GM23338 (cell line): ENCODE measurements at regions not wholly inside any gene's neighbourhood (a gene's known extent, or its start where the extent isn't known, plus 50 kb on each side); places are given as distances from the start of the nearest gene placed in this dataset.

Experiments
- ATAC-seq: fragments of 200-7000 bp; cut with Tn5 transposase; 3 replicates; pipeline ENCODE4 v1.9.1; 2020
- DNase-seq: peaks from one replicate; pipeline ENCODE4 v3.0.0-alpha.2; 2015; ENCODE audit warnings: low spot score
- H2AFZ ChIP-seq: fragments of 200-600 bp; sonication (generic); 2 replicates; pipeline ENCODE4 v1.8.0; 2016; ENCODE audit warnings: antibody characterized with exemption, mild to moderate bottlenecking, moderate library complexity
- H3F3A ChIP-seq: fragments of 200-600 bp; sonication (generic); replicated peaks from 2 replicates; pipeline ENCODE4 v1.8.0; 2017; ENCODE audit warnings: antibody characterized with exemption, mixed run types, low read depth
- H3K27ac ChIP-seq: fragments of 200-600 bp; sonication (generic); 2 replicates; pipeline ENCODE4 v1.6.1; 2016; ENCODE audit warnings: low read depth
- H3K27me3 ChIP-seq: fragments of 200-600 bp; sonication (generic); 2 replicates; pipeline ENCODE4 v1.8.0; 2016; ENCODE audit warnings: mild to moderate bottlenecking, mixed run types, moderate library complexity; ENCODE audit not compliant: insufficient read depth
- H3K36me3 ChIP-seq: fragments of 200-600 bp; sonication (generic); 2 replicates; pipeline ENCODE4 v1.8.0; 2016; ENCODE audit warnings: mild to moderate bottlenecking; ENCODE audit not compliant: insufficient read depth
- H3K4me1 ChIP-seq: fragments of 200-600 bp; sonication (generic); 2 replicates; pipeline ENCODE4 v1.8.0; 2016; ENCODE audit warnings: mild to moderate bottlenecking, moderate library complexity; ENCODE audit not compliant: insufficient read depth
- H3K4me2 ChIP-seq: fragments of 200-600 bp; sonication (generic); 2 replicates; pipeline ENCODE4 v1.7.1; 2017; ENCODE audit warnings: mixed run types
- H3K4me3 ChIP-seq: fragments of 200-600 bp; sonication (generic); 2 replicates; pipeline ENCODE4 v1.6.1; 2016; ENCODE audit warnings: mixed run types
- H3K79me2 ChIP-seq: fragments of 200-600 bp; sonication (generic); replicated peaks from 2 replicates; pipeline ENCODE4 v1.8.0; 2017; ENCODE audit warnings: mild to moderate bottlenecking; ENCODE audit not compliant: insufficient read depth
- H3K9me2 ChIP-seq: fragments of 200-600 bp; sonication (generic); 2 replicates; pipeline ENCODE4 v1.8.0; 2017; ENCODE audit not compliant: insufficient read depth
- H4K20me1 ChIP-seq: fragments of 200-600 bp; sonication (generic); replicated peaks from 2 replicates; pipeline ENCODE4 v1.8.0; 2017; ENCODE audit warnings: mild to moderate bottlenecking; ENCODE audit not compliant: insufficient read depth
- H3K27ac Mint-ChIP-seq: 2 replicates; pipeline ENCODE4 v1.8.0; 2020; ENCODE audit warnings: inconsistent platforms, mild to moderate bottlenecking, moderate library complexity, mixed read lengths
- H3K27me3 Mint-ChIP-seq: 3 replicates; pipeline ENCODE4 v1.8.0; 2022; ENCODE audit warnings: low read depth, mild to moderate bottlenecking, moderate library complexity, mixed read lengths, inconsistent platforms; ENCODE audit not compliant: insufficient read depth, poor library complexity
- H3K36me3 Mint-ChIP-seq: 3 replicates; pipeline ENCODE4 v1.8.0; 2021; ENCODE audit warnings: low read depth, mild to moderate bottlenecking, inconsistent platforms, moderate library complexity, mixed read lengths
- H3K4me1 Mint-ChIP-seq: 3 replicates; pipeline ENCODE4 v1.8.0; 2020; ENCODE audit warnings: mild to moderate bottlenecking, inconsistent platforms, mixed read lengths
- H3K4me3 Mint-ChIP-seq: 3 replicates; pipeline ENCODE4 v1.8.0; 2021; ENCODE audit warnings: moderate library complexity, mild to moderate bottlenecking, inconsistent platforms, mixed read lengths
- H3K9me3 Mint-ChIP-seq: 3 replicates; pipeline ENCODE4 v1.8.0; 2020; ENCODE audit warnings: moderate library complexity, mild to moderate bottlenecking, inconsistent platforms, mixed read lengths
- EZH2 ChIP-seq: fragments of 200-600 bp; sonication (generic); IDR thresholded peaks from one replicate; pipeline ENCODE4 v1.8.0; 2017; ENCODE audit warnings: antibody characterized with exemption, mild to moderate bottlenecking, low read depth; ENCODE audit not compliant: unreplicated experiment
- EZH2phosphoT487 ChIP-seq: fragments of 200-600 bp; sonication (generic); IDR thresholded peaks from one replicate; pipeline ENCODE4 v1.8.1; 2018; ENCODE audit warnings: antibody characterized with exemption; ENCODE audit not compliant: unreplicated experiment
- JUNB ChIP-seq: IDR thresholded peaks from one replicate; pipeline ENCODE4 v1.6.1; 2016; ENCODE audit warnings: antibody characterized with exemption; ENCODE audit not compliant: unreplicated experiment
- ZNF331 ChIP-seq: fragments of 250-450 bp; sonication (Bioruptor Pico); IDR thresholded peaks from 2 replicates; pipeline ENCODE4 v1.5.0; 2020; ENCODE audit warnings: low read depth, mild to moderate bottlenecking, moderate library complexity
- TF ChIP-seq, protein P1 (sequence below): fragments of 250-450 bp; sonication (Bioruptor Pico); IDR thresholded peaks from 2 replicates; pipeline ENCODE4 v1.5.0; 2020; ENCODE audit warnings: mild to moderate bottlenecking, moderate library complexity
- TF ChIP-seq, protein P2 (sequence below): IDR thresholded peaks from one replicate; pipeline ENCODE4 v1.6.1; 2018; ENCODE audit warnings: antibody characterized with exemption; ENCODE audit not compliant: unreplicated experiment

GRCh38 chr2:101644842-101645383 is 52.6 kb upstream of the MAP4K4 start (continued):
- TF ChIP-seq JUNB = no peak
- TF ChIP-seq EZH2 = no peak
- no peak for TF ChIP-seq ZNF331 (CRISPR knock-in tag)

DNA sequence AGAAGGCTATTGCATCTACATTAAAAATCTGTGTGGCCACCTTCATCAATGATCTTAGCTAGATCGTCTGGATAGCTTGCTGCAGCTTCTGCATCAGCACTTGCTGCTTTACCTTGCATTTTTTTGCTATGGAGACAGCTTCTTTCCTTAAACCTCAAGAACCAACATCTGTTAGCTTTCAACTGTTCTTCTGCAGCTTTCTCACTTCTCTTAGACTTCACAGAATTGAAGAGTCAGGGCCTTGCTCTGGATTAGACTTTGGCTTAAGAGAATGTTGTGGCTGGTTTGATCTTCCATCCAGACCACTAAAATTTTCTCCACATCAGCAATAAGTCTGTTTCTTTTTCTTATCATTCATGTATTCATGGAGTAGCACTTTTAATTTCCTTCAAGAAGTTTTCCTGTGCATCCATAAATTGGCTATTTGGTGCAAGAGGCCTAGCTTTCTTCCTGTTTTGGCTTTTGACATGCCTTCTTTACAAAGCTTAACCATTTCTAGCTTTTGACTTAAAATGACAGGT is 54.4 kb upstream of the MAP4K4 start:
- peaks cover 4% of the 10 kb centered on the region for H3K27me3 Mint-ChIP-seq
- Histone ChIP-seq H3K4me1 (no peaks in the 10 kb centered on the region), H4K20me1 (no peaks in the 10 kb centered on the region), H3K36me3 (no peaks in the 10 kb centered on the region), H3K27ac (no peak overlapping the region), H3K9me2 (no peaks in the 10 kb centered on the region), H3K79me2 (no peaks in the 10 kb centered on the region), H3F3A (no peaks in the 10 kb centered on the region), H3K27me3 (no peaks in the 10 kb centered on the region), H3K4me2 (no peak overlapping the region), H2AFZ (no peak overlapping the region), H3K4me3 (no peak overlapping the region)
- no peak for ATAC-seq
- 0 out of 3 replicates have a peak, but pooled peaks cover 6% of the 10 kb centered on the region for H3K9me3 Mint-ChIP-seq
- peaks cover 4% of the 10 kb centered on the region; the same call in 1 of the 3 replicates for H3K36me3 Mint-ChIP-seq
- TF ChIP-seq EZH2phosphoT487 = no peak
- DNase-seq = no peak
- H3K27ac Mint-ChIP-seq = no peak overlapping the region
- no peak overlapping the region for H3K4me3 Mint-ChIP-seq
- H3K4me1 Mint-ChIP-seq = no peaks in the 10 kb centered on the region

GRCh38 chr2:101638817-101639605 is 58.5 kb upstream of the MAP4K4 start:
- H2AFZ ChIP-seq = 0 out of 2 replicates have a peak overlapping the region, but pooled peaks have one; percentile 47
- TF ChIP-seq, protein P1, sequence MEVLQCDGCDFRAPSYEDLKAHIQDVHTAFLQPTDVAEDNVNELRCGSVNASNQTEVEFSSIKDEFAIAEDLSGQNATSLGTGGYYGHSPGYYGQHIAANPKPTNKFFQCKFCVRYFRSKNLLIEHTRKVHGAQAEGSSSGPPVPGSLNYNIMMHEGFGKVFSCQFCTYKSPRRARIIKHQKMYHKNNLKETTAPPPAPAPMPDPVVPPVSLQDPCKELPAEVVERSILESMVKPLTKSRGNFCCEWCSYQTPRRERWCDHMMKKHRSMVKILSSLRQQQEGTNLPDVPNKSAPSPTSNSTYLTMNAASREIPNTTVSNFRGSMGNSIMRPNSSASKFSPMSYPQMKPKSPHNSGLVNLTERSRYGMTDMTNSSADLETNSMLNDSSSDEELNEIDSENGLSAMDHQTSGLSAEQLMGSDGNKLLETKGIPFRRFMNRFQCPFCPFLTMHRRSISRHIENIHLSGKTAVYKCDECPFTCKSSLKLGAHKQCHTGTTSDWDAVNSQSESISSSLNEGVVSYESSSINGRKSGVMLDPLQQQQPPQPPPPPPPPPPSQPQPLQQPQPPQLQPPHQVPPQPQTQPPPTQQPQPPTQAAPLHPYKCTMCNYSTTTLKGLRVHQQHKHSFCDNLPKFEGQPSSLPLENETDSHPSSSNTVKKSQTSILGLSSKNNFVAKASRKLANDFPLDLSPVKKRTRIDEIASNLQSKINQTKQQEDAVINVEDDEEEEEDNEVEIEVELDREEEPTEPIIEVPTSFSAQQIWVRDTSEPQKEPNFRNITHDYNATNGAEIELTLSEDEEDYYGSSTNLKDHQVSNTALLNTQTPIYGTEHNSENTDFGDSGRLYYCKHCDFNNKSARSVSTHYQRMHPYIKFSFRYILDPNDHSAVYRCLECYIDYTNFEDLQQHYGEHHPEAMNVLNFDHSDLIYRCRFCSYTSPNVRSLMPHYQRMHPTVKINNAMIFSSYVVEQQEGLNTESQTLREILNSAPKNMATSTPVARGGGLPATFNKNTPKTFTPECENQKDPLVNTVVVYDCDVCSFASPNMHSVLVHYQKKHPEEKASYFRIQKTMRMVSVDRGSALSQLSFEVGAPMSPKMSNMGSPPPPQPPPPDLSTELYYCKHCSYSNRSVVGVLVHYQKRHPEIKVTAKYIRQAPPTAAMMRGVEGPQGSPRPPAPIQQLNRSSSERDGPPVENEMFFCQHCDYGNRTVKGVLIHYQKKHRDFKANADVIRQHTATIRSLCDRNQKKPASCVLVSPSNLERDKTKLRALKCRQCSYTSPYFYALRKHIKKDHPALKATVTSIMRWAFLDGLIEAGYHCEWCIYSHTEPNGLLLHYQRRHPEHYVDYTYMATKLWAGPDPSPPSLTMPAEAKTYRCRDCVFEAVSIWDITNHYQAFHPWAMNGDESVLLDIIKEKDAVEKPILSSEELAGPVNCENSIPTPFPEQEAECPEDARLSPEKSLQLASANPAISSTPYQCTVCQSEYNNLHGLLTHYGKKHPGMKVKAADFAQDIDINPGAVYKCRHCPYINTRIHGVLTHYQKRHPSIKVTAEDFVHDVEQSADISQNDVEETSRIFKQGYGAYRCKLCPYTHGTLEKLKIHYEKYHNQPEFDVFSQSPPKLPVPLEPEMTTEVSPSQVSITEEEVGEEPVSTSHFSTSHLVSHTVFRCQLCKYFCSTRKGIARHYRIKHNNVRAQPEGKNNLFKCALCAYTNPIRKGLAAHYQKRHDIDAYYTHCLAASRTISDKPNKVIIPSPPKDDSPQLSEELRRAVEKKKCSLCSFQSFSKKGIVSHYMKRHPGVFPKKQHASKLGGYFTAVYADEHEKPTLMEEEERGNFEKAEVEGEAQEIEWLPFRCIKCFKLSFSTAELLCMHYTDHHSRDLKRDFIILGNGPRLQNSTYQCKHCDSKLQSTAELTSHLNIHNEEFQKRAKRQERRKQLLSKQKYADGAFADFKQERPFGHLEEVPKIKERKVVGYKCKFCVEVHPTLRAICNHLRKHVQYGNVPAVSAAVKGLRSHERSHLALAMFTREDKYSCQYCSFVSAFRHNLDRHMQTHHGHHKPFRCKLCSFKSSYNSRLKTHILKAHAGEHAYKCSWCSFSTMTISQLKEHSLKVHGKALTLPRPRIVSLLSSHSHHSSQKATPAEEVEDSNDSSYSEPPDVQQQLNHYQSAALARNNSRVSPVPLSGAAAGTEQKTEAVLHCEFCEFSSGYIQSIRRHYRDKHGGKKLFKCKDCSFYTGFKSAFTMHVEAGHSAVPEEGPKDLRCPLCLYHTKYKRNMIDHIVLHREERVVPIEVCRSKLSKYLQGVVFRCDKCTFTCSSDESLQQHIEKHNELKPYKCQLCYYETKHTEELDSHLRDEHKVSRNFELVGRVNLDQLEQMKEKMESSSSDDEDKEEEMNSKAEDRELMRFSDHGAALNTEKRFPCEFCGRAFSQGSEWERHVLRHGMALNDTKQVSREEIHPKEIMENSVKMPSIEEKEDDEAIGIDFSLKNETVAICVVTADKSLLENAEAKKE = no peak
- TF ChIP-seq, protein P2, sequence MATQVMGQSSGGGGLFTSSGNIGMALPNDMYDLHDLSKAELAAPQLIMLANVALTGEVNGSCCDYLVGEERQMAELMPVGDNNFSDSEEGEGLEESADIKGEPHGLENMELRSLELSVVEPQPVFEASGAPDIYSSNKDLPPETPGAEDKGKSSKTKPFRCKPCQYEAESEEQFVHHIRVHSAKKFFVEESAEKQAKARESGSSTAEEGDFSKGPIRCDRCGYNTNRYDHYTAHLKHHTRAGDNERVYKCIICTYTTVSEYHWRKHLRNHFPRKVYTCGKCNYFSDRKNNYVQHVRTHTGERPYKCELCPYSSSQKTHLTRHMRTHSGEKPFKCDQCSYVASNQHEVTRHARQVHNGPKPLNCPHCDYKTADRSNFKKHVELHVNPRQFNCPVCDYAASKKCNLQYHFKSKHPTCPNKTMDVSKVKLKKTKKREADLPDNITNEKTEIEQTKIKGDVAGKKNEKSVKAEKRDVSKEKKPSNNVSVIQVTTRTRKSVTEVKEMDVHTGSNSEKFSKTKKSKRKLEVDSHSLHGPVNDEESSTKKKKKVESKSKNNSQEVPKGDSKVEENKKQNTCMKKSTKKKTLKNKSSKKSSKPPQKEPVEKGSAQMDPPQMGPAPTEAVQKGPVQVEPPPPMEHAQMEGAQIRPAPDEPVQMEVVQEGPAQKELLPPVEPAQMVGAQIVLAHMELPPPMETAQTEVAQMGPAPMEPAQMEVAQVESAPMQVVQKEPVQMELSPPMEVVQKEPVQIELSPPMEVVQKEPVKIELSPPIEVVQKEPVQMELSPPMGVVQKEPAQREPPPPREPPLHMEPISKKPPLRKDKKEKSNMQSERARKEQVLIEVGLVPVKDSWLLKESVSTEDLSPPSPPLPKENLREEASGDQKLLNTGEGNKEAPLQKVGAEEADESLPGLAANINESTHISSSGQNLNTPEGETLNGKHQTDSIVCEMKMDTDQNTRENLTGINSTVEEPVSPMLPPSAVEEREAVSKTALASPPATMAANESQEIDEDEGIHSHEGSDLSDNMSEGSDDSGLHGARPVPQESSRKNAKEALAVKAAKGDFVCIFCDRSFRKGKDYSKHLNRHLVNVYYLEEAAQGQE = no peak
- TF ChIP-seq EZH2phosphoT487 (no peak), EZH2 (no peak)

More at GRCh38 chr2:101638817-101639605, 58.5 kb upstream of the MAP4K4 start:
- no peak overlapping the region for H3K4me3 Mint-ChIP-seq
- no peaks in the 10 kb centered on the region for H3K27me3 ChIP-seq
- peaks cover 4% of the 10 kb centered on the region; the same call in 1 of the 3 replicates for H3K36me3 Mint-ChIP-seq
- H3K9me3 Mint-ChIP-seq = 0 out of 3 replicates have a peak, but pooled peaks cover 6% of the 10 kb centered on the region
- H4K20me1 ChIP-seq = no peaks in the 10 kb centered on the region
- H3K4me3 ChIP-seq = no peak overlapping the region
- no peaks in the 10 kb centered on the region for H3K36me3 ChIP-seq
- ATAC-seq (no peak), DNase-seq (no peak)
- H3F3A ChIP-seq = no peaks in the 10 kb centered on the region
- H3K4me2 ChIP-seq = no peak overlapping the region
- H3K27ac ChIP-seq = no peak overlapping the region
- H3K27me3 Mint-ChIP-seq = peaks cover 6% of the 10 kb centered on the region
- no peaks in the 10 kb centered on the region for H3K79me2 ChIP-seq
- no peaks in the 10 kb centered on the region for H3K9me2 ChIP-seq
- H3K4me1 ChIP-seq = no peaks in the 10 kb centered on the region
- no peak overlapping the region for H3K27ac Mint-ChIP-seq
- peaks cover 3% of the 10 kb centered on the region; the same call in 1 of the 3 replicates for H3K4me1 Mint-ChIP-seq
